Astrocyte of the spinal cord (primary cell): ENCODE measurements at regions not wholly inside any gene's neighbourhood (a gene's known extent, or its start where the extent isn't known, plus 50 kb on each side); places are given as distances from the start of the nearest gene placed in this dataset.

Experiments
- DNase-seq: peaks from one replicate; pipeline ENCODE4 v3.0.0; 2011; ENCODE audit warnings: low read depth, low spot score
- H3K4me3 ChIP-seq: 2 replicates; pipeline ENCODE4 v1.5.1; 2011; ENCODE audit warnings: low read depth, mild to moderate bottlenecking, low read length, moderate library complexity
- CTCF ChIP-seq: IDR thresholded peaks from 2 replicates; pipeline ENCODE4 v1.5.1; 2012; ENCODE audit warnings: low read depth, mild to moderate bottlenecking, low read length, inconsistent platforms
- in situ Hi-C: cut with HindIII; loops from 2 replicates; pipeline ENCODE4 v1.10.0; 2017; ENCODE audit warnings: low sequenced_read_pairs

DNA sequence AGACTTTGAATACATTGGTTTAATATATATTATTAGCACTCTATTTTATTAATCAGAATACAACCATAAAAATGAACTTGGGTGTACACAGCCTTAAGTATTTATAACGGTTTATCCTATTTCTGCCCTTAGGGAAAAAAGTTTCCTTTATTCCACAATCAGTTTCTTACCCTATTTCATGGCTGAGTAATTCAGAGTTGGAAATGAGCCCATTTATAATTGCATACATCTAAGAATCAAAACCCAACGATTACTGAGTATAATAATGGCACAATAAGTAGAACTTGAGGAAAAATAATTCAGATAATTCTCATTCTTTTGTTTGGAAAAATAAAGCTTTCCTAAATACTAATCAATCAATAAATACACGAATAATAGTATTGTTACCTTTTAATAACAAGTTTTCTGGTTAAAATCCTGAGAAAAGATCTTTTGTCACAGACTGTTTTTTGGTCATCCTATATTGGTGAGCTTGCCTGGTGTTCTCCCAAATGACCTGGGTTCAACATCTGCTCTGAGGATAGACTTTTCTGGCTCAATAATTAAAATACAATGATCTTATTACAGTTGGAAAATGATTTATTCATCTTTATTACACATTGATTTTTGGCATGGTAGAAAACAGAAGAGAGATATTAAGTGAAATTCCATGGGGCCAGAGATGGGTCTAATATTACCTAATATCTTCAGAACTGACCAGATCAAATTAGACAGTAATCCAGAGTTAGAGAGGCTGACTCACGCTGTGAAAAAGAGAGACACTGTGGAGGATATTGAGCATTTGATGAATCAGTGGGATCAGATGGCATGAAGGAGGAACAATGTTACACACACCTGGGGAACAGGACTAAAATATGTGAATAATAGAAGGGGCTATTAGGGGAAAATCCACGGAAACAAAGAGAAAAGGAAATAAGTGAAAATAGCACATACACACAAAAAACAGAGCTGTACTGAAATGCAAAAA, 162.1 kb upstream of the TBX18 start:
- DNase-seq: peak; percentile 6
- TF ChIP-seq CTCF: no peak
- no peak overlapping the region for H3K4me3 ChIP-seq
- in situ Hi-C loops: no loop called here

GRCh38 chr6:84921891-84922290, 157.5 kb upstream of the TBX18 start:
- no peak overlapping the region for H3K4me3 ChIP-seq
- no peak for DNase-seq
- no peak for TF ChIP-seq CTCF
- in situ Hi-C loops: no loop called here

- DNase-seq: no peak
- no peak overlapping the region for H3K4me3 ChIP-seq
- in situ Hi-C loops: no loop called here
These were observed 155.6 kb upstream of the TBX18 start for GRCh38 chr6:84920021-84920420.

GRCh38 chr6:84916704-84917103, 152.3 kb upstream of the TBX18 start:
- DNase-seq: no peak
- no peak overlapping the region for H3K4me3 ChIP-seq
- in situ Hi-C loops: no loop called here
- no peak for TF ChIP-seq CTCF

More at GRCh38 chr6:84920021-84920420, 155.6 kb upstream of the TBX18 start:
- no peak for TF ChIP-seq CTCF

DNA sequence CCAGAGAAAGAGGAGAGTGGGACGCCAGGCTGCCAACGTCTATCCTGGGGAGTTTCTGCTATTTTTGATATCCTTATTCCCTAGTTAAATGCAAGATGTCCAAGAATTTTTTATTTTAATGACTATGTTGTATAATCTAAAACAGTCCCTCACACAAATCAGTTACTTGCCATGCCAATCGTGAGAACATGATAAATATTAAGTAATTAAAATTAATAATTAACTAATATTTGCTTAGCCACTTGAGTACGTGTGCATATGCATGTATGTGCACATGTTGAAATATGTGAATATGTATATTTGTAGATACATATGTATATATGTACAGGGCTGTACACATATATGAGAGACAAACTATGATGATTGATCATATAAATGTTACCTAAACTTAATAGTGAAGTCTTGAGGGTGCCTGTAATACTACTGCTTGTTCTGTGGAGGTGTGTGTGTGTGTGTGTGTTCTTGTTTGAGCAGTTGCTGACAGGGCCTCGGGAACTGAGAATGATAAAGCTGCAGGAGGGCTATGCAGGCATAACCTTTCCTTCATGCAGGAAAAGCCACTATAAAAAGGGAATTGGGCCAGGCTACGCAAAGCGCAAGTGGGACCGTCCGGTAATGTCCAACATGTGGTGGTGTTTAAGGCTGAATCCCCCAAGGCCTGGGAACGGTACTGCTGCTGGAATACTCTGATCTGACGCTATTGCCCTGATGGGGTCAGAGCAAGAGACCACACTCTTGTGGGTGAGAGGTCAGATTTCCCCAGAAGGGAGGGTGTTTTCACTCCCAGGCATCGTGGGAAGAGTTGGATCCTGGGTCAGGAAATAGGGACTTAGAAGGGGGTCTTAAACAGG, 148.3 kb upstream of the TBX18 start:
- TF ChIP-seq CTCF: no peak
- in situ Hi-C loops: no loop called here
- no peak overlapping the region for H3K4me3 ChIP-seq
- DNase-seq: no peak

DNA sequence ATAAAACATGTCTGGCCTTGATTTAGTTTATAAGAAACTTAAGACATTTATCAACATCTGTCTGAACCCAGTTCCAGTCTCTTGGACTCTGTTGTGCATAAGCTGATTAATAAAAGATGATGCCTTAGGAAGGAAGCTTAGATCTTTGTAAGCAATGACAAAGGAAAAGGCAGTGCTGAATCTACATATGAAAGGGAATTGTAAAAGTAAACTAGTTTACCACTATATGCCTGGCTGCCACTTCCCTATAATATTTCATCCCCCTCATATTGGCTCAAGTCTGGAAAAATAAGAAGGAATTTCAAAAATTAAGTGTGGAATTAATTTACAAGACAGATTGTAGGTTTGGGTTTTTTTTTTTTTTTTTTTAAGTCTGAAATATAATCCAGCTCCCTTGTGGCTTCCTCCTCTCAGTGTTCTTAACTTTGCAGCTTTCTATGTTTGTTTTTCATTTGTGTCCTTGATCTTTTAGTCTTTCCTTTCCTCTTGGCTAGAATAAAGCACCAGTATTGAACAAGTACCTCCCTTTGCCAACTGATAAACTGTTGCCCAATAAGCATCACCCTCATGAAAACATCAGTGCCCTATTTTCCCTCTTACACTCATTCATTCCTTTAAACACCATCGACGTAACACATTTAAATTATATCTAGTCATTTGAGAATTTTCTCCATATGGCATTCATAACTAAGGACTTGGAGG, 146.7 kb upstream of the TBX18 start:
- in situ Hi-C loops: no loop called here
- no peak for DNase-seq
- H3K4me3 ChIP-seq: no peak overlapping the region
- no peak for TF ChIP-seq CTCF
